HG02885 (cell line): ENCODE measurements at regions not wholly inside any gene's neighbourhood (a gene's known extent, or its start where the extent isn't known, plus 50 kb on each side); places are given as distances from the start of the nearest gene placed in this dataset.

Experiments
- ATAC-seq: cut with Tn5 transposase; IDR thresholded peaks from one replicate; pipeline ENCODE4 v1.9.1; 2021; ENCODE audit warnings: mild to moderate bottlenecking; ENCODE audit not compliant: unreplicated experiment, poor library complexity

GRCh38 chr18:78838183-78838582, 141.4 kb upstream of the SALL3 start:
- ATAC-seq = no peak

GRCh38 chr18:78849046-78849445, 130.6 kb upstream of the SALL3 start:
- no peak for ATAC-seq

GRCh38 chr18:78849458-78849857, 130.2 kb upstream of the SALL3 start:
- no peak for ATAC-seq

GRCh38 chr18:78853341-78853740, 126.3 kb upstream of the SALL3 start:
- no peak for ATAC-seq

- ATAC-seq = no peak
Measured at GRCh38 chr18:78855188-78855587, 124.4 kb upstream of the SALL3 start.

- no peak for ATAC-seq
Measured at GRCh38 chr18:78856569-78857313, 122.9 kb upstream of the SALL3 start.

- no peak for ATAC-seq
Measured at GRCh38 chr18:78857314-78858150, 122.1 kb upstream of the SALL3 start.

- ATAC-seq = no peak
Measured at GRCh38 chr18:78859686-78860085, 119.9 kb upstream of the SALL3 start.

GRCh38 chr18:78860117-78860516, 119.5 kb upstream of the SALL3 start:
- ATAC-seq = no peak

- no peak for ATAC-seq
Measured at GRCh38 chr18:78861116-78861515, 118.5 kb upstream of the SALL3 start.

GRCh38 chr18:78861706-78862105, 117.9 kb upstream of the SALL3 start:
- no peak for ATAC-seq

GRCh38 chr18:78862395-78862794, 117.2 kb upstream of the SALL3 start:
- ATAC-seq = no peak

- ATAC-seq = no peak
Measured at GRCh38 chr18:78865056-78865598, 114.5 kb upstream of the SALL3 start.

GRCh38 chr18:78865771-78866310, 113.8 kb upstream of the SALL3 start:
- ATAC-seq = no peak

- ATAC-seq = no peak
Measured at GRCh38 chr18:78867131-78867530, 112.5 kb upstream of the SALL3 start.

- ATAC-seq = no peak
Measured at GRCh38 chr18:78868330-78869316, 111.0 kb upstream of the SALL3 start.

GRCh38 chr18:78871618-78872017, 108.0 kb upstream of the SALL3 start:
- ATAC-seq = no peak

GRCh38 chr18:78873926-78874500, 105.6 kb upstream of the SALL3 start:
- ATAC-seq = no peak

- peak; percentile 55 for ATAC-seq
Measured at GRCh38 chr18:78875016-78875777, 104.4 kb upstream of the SALL3 start.
